ENCODE measurements at regions not wholly inside any gene's neighbourhood (a gene's known extent, or its start where the extent isn't known, plus 50 kb on each side); places are given as distances from the start of the nearest gene placed in this dataset.

DNA sequence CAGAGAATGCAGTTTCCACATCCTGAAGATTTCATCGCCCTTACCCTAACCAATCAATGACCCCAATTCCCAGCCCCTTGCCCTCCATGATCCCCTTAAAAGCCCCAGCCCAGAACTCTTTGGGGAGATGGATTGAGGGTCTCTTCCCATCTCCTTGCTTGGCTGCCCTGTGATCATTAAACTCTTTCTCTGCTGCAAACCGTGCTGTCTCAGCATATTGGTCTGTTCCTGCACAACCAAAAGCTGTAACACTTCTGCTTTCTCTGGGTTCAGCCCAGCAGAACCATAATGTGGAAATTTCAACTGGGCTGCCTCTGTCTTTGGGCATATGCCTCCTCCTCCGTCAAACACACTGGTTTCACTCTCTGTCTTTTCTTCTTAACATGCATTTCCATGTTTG, 67.0 kb upstream of the NLRP1 start:
- no peak for ATAC-seq
- Histone ChIP-seq H3K9me3 (peaks cover 0 to 36% (median 0%) of the 10 kb centered on the region in 3 donors), H3K36me3 (no peaks in the 10 kb centered on the region), H3K4me3 (no peak overlapping the region), H3K27ac (no peak overlapping the region), H3K27me3 (peaks cover 21% of the 10 kb centered on the region), H3K4me1 (no peaks in the 10 kb centered on the region)
- WGBS, 2 donors (ENCODE audit: low coverage in 1 of 2): 0 to 86% methylated on average over 1 to 3 of the region's 3 CpGs
- TF ChIP-seq, protein P1, sequence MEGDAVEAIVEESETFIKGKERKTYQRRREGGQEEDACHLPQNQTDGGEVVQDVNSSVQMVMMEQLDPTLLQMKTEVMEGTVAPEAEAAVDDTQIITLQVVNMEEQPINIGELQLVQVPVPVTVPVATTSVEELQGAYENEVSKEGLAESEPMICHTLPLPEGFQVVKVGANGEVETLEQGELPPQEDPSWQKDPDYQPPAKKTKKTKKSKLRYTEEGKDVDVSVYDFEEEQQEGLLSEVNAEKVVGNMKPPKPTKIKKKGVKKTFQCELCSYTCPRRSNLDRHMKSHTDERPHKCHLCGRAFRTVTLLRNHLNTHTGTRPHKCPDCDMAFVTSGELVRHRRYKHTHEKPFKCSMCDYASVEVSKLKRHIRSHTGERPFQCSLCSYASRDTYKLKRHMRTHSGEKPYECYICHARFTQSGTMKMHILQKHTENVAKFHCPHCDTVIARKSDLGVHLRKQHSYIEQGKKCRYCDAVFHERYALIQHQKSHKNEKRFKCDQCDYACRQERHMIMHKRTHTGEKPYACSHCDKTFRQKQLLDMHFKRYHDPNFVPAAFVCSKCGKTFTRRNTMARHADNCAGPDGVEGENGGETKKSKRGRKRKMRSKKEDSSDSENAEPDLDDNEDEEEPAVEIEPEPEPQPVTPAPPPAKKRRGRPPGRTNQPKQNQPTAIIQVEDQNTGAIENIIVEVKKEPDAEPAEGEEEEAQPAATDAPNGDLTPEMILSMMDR (IDR thresholded peaks at IDR 0.05): no peak
- TF ChIP-seq EP300 (IDR thresholded peaks at IDR 0.05) (no peak), POLR2A (IDR thresholded peaks at IDR 0.05) (no peak), POLR2AphosphoS5 (IDR thresholded peaks at IDR 0.05) (no peak)

DNA sequence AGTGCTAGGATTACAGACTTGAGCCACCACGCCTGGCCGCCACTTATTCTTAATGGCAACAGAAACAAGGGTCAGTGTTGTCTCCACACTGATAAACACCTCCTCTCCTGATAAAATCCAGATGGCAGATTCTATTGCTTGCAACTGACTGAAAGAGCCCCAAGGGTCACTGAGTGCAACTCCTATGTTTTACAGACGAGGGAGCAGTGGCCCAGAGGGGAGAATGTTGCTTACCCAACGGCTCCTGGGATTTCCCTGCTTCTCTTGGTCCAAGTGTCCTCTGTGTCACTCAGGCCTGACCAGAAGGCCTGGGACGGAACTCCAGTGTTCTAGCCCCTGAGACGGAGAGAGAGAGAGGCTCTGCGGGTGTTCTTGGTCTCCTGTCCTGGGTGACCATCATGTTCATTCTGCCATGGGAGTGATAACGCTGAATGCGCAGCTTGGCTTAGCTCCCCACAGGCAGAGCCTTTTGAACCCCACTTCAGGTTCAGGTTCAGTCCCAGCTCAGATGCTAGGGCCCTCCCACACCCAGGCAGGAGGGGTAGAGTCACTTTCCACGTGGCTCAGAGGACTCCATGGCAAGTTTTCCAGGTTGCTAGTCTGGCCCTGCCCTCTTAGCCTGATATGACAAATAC, 77.3 kb upstream of the NLRP1 start:
- 40% methylated on average over 1 of the region's 10 CpGs; no CpG with 5 or more reads in 1 of the 2 donors for WGBS, 2 donors (ENCODE audit: low coverage in 1 of 2)
- Histone ChIP-seq H3K4me1 (no peaks in the 10 kb centered on the region), H3K36me3 (no peaks in the 10 kb centered on the region), H3K27ac (no peak overlapping the region), H3K27me3 (peaks cover 40% of the 10 kb centered on the region), H3K4me3 (no peak overlapping the region), H3K9me3 (no peaks in the 10 kb centered on the region)
- no peak for ATAC-seq
- TF ChIP-seq POLR2AphosphoS5 (IDR thresholded peaks at IDR 0.05) (no peak), POLR2A (IDR thresholded peaks at IDR 0.05) (no peak)
- TF ChIP-seq, protein P1 (IDR thresholded peaks at IDR 0.05): no peak

DNA sequence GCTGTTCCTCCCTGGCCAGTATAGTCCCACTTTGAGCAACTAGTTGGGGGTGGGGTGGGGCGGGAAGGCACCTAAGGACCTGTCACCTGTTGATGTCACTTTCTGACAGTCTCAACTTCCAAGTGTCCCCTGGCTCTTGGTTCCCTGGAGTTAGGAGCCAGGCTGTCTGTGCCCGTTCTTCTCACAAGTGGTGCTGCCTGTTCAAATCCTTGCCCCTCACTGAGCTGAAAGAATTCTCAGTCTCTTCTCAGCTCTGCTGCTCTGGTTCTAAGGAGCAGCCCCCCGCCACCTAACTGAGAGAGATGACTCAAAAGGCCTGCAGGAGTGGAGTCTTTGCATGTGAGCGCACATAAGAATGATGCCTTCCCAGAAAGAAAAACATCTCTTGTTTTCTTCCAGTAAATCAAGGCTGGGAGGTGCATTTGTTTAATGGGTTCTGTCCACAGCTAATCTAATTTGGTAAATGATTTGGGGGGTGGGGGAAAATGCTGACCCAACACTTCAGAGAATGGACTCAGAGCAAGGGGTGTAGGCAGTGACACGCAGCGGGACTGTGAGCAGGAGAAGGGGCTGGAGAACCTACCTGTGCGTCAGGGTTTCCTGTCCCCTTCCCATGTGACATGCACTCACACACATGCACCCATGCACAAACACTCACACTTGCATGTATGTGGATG, 78.2 kb upstream of the NLRP1 start:
- Histone ChIP-seq H3K27ac (no peak overlapping the region), H3K27me3 (peaks cover 49% of the 10 kb centered on the region), H3K4me3 (no peak overlapping the region), H3K9me3 (no peaks in the 10 kb centered on the region), H3K36me3 (no peaks in the 10 kb centered on the region), H3K4me1 (no peaks in the 10 kb centered on the region)
- no peak for TF ChIP-seq POLR2A (IDR thresholded peaks at IDR 0.05)
- TF ChIP-seq EP300 (IDR thresholded peaks at IDR 0.05): no peak
- TF ChIP-seq POLR2AphosphoS5 (IDR thresholded peaks at IDR 0.05): no peak
- TF ChIP-seq, protein P1 (IDR thresholded peaks at IDR 0.05): no peak
- no peak for ATAC-seq
- WGBS, 2 donors (ENCODE audit: low coverage in 1 of 2): 35 to 75% methylated on average over 3 to 5 of the region's 7 CpGs

DNA sequence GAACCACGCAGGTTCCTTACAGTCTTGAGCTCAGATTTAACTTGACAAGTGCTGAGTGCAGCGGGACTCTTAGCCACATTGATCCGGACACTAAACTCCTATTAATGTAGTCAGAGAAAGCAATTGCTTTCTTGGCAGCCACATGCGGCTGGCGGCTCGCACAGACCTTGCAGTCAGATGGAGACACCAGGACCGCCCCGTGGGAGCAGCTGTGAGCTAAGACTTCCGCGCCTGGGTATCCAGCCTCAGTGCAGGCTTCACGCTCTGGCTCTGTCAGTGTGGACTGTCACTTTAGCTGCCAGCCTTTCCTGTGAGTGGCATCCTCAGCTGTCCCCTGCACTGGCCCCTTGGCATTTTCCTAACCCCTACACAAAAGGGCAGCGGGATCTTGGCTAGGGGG, 80.9 kb upstream of the NLRP1 start:
- Histone ChIP-seq H3K4me1 (no peaks in the 10 kb centered on the region), H3K36me3 (no peaks in the 10 kb centered on the region), H3K9me3 (no peaks in the 10 kb centered on the region), H3K27me3 (peaks cover 72% of the 10 kb centered on the region), H3K4me3 (no peak overlapping the region), H3K27ac (no peak overlapping the region)
- TF ChIP-seq POLR2AphosphoS5 (IDR thresholded peaks at IDR 0.05) (no peak), POLR2A (IDR thresholded peaks at IDR 0.05) (no peak), EP300 (IDR thresholded peaks at IDR 0.05) (no peak)
- TF ChIP-seq, protein P1 (IDR thresholded peaks at IDR 0.05): no peak
- 43 to 56% methylated on average over 5 to 9 of the region's 12 CpGs for WGBS, 2 donors (ENCODE audit: low coverage in 1 of 2)
- ATAC-seq: no peak

DNA sequence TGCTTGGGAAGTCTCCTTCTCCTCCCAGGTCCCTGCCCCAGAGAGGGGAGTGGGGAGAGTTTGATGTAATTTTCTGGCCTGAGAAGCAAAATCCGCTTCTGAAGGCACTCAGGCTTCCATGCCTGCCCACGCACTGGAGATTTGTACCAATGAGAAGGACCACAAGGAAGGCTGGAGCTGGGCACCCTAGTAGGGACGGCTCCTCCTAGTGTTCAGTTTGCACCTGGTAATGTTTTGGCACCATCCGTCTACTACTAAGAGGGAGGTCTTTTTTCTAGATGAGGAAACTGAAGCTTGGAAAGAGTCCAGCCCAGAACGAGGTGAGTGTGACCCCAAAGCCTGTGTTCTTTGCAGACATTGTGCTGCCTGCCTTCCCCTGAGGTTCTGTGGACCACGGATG, 83.6 kb upstream of the NLRP1 start:
- Histone ChIP-seq H3K9me3 (no peaks in the 10 kb centered on the region), H3K4me1 (no peaks in the 10 kb centered on the region), H3K4me3 (no peak overlapping the region), H3K27me3 (peaks cover 79% of the 10 kb centered on the region), H3K27ac (no peak overlapping the region), H3K36me3 (no peaks in the 10 kb centered on the region)
- 37 to 49% methylated on average over 2 to 4 of the region's 6 CpGs for WGBS, 2 donors (ENCODE audit: low coverage in 1 of 2)
- TF ChIP-seq POLR2AphosphoS5 (IDR thresholded peaks at IDR 0.05) (no peak), EP300 (IDR thresholded peaks at IDR 0.05) (no peak), POLR2A (IDR thresholded peaks at IDR 0.05) (no peak)
- TF ChIP-seq, protein P1 (IDR thresholded peaks at IDR 0.05): no peak
- no peak for ATAC-seq

Measured in gastroesophageal sphincter (tissue), 4 donors.